Gastrocnemius medialis (tissue), 4 donors: ENCODE measurements at regions not wholly inside any gene's neighbourhood (a gene's known extent, or its start where the extent isn't known, plus 50 kb on each side); places are given as distances from the start of the nearest gene placed in this dataset.

ENCODE experiments used
- POLR2A ChIP-seq, 2 donors: fragments of 450-650 bp; IDR thresholded peaks; one replicate each; pipeline ENCODE4 v1.6.1; 2017; ENCODE audit warnings: antibody characterized with exemption in 2 of 2, mild to moderate bottlenecking in 2 of 2, moderate library complexity in 2 of 2
- TF ChIP-seq, protein P1 (sequence below), 5 experiments: fragments of 450-650 bp in 3 of 5; fragments of 200-600 bp in 2 of 5; sonication (generic) in 2 of 5; IDR thresholded peaks in 4 of 5; conservative IDR thresholded peaks in 1 of 5; 1 replicate in 4 of 5; 2 replicates in 1 of 5; pipeline ENCODE4 v1.5.1; 2016 to 2019; ENCODE audit warnings: antibody characterized with exemption in 5 of 5, mild to moderate bottlenecking in 3 of 5, moderate library complexity in 3 of 5

GRCh38 chr20:17873410-17874270 lies 95.0 kb downstream of the SNX5 start:
- TF ChIP-seq, protein P1, sequence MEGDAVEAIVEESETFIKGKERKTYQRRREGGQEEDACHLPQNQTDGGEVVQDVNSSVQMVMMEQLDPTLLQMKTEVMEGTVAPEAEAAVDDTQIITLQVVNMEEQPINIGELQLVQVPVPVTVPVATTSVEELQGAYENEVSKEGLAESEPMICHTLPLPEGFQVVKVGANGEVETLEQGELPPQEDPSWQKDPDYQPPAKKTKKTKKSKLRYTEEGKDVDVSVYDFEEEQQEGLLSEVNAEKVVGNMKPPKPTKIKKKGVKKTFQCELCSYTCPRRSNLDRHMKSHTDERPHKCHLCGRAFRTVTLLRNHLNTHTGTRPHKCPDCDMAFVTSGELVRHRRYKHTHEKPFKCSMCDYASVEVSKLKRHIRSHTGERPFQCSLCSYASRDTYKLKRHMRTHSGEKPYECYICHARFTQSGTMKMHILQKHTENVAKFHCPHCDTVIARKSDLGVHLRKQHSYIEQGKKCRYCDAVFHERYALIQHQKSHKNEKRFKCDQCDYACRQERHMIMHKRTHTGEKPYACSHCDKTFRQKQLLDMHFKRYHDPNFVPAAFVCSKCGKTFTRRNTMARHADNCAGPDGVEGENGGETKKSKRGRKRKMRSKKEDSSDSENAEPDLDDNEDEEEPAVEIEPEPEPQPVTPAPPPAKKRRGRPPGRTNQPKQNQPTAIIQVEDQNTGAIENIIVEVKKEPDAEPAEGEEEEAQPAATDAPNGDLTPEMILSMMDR (IDR thresholded peaks at IDR 0.05 in 4 of 5, conservative IDR thresholded peaks at IDR 0.05 in 1 of 5), result no peak
- TF ChIP-seq POLR2A (IDR thresholded peaks at IDR 0.05), result no peak
